HCT116 (cell line): ENCODE measurements at regions not wholly inside any gene's neighbourhood (a gene's known extent, or its start where the extent isn't known, plus 50 kb on each side); places are given as distances from the start of the nearest gene placed in this dataset.

Experiments used
- ATAC-seq: fragments of 200-7000 bp; cut with Tn5 transposase; 2 replicates; pipeline ENCODE4 v1.9.1; 2020; ENCODE audit warnings: mild to moderate bottlenecking, moderate library complexity
- BruUV-seq: library from RNA; stranded (reverse); fragments of 400-500 nt; replicated peaks from 2 replicates; lab custom pipeline; 2021; lab: Mats Ljungman, UMichigan
- CTCF ChIA-PET: fragments of 300-600 bp; sonication (Branson Sonifier 250); formaldehyde crosslinking; loops from one replicate; lab custom pipeline; 2021; ENCODE audit warnings: antibody characterized with exemption; lab: Charles Lee
- POLR2A ChIA-PET: fragments of 300-600, 350-600 bp; sonication (Branson Sonifier 250); formaldehyde crosslinking; loops from one replicate; lab custom pipeline; 2021; ENCODE audit warnings: antibody characterized with exemption; lab: Charles Lee
- RAD21 ChIA-PET, 2 experiments: fragments of 300-600 bp; sonication (Branson Sonifier 250); formaldehyde crosslinking; loops; one replicate each; lab custom pipeline; 2023; ENCODE audit warnings: low total read pairs in 2 of 2; ENCODE audit not compliant: uncharacterized antibody in 2 of 2, unreplicated experiment in 2 of 2, low non-redundant PET in 1 of 2; lab: Charles Lee
- DNase-seq: peaks from one replicate; pipeline ENCODE4 v3.0.0-alpha.2; 2010; ENCODE audit warnings: low read depth, low spot score
- H2AFZ ChIP-seq: fragments of 200-600 bp; shearing (Covaris generic), sonication (generic); 2 replicates; pipeline ENCODE4 v1.6.1; 2017; ENCODE audit warnings: low read depth, mixed run types, mixed read lengths, antibody characterized with exemption, low read length; ENCODE audit not compliant: poor library complexity, severe bottlenecking
- H3K27ac ChIP-seq: 2 replicates; pipeline ENCODE4 v1.5.1; 2012; ENCODE audit warnings: low read depth, low read length
- H3K27me3 ChIP-seq: fragments of 200-600 bp; sonication (generic); 2 replicates; pipeline ENCODE4 v1.6.1; 2016; ENCODE audit warnings: mixed run types, low read length, mixed read lengths; ENCODE audit not compliant: insufficient read depth
- H3K36me3 ChIP-seq, 2 experiments: fragments of 200-500 bp in 1 of 2; fragments of 200-600 bp in 1 of 2; sonication (Bioruptor generic) in 1 of 2; sonication (generic) in 1 of 2; 2 replicates each; pipeline versions ENCODE4 v1.5.1 to v1.6.1; 2014 to 2016; ENCODE audit warnings: low read length in 2 of 2, inconsistent platforms in 1 of 2, mixed read lengths in 1 of 2, mixed run types in 1 of 2; ENCODE audit not compliant: insufficient read depth in 2 of 2, control insufficient read depth in 1 of 2
- H3K4me1 ChIP-seq, 2 experiments: fragments of 200-600 bp in 1 of 2; sonication (generic) in 1 of 2; 2 replicates each; pipeline versions ENCODE4 v1.5.1 to v1.6.1; 2012 to 2017; ENCODE audit warnings: low read length in 2 of 2, inconsistent platforms in 1 of 2, mild to moderate bottlenecking in 1 of 2, mixed read lengths in 1 of 2, mixed run types in 1 of 2, moderate library complexity in 1 of 2; ENCODE audit not compliant: insufficient read depth in 2 of 2, control insufficient read depth in 1 of 2
- H3K4me2 ChIP-seq: fragments of 200-600 bp; sonication (generic); 2 replicates; pipeline ENCODE4 v1.6.1; 2017; ENCODE audit warnings: mixed run types, low read length, mixed read lengths
- H3K4me3 ChIP-seq, 2 experiments: fragments of 200-600 bp in 1 of 2; sonication (generic) in 1 of 2; replicated peaks in 1 of 2; 2 replicates each; pipeline ENCODE4 v1.5.1; 2011 to 2016; ENCODE audit warnings: low read length in 2 of 2, control low read depth in 1 of 2, low read depth in 1 of 2, mild to moderate bottlenecking in 1 of 2, mixed read lengths in 1 of 2, mixed run types in 1 of 2
- H3K79me2 ChIP-seq: fragments of 200-600 bp; sonication (generic); 2 replicates; pipeline ENCODE4 v1.6.1; 2017; ENCODE audit warnings: mild to moderate bottlenecking, mixed run types, low read length, moderate library complexity, mixed read lengths; ENCODE audit not compliant: insufficient read depth
- H3K9ac ChIP-seq: fragments of 200-600 bp; sonication (generic); 2 replicates; pipeline ENCODE4 v1.6.1; 2016; ENCODE audit warnings: low read length, mixed read lengths
- H3K9me2 ChIP-seq: fragments of 200-600 bp; sonication (generic), shearing (Covaris generic); 2 replicates; pipeline ENCODE4 v1.6.1; 2017; ENCODE audit warnings: mixed run types, mild to moderate bottlenecking, moderate library complexity; ENCODE audit not compliant: insufficient read depth
- H3K9me3 ChIP-seq, 2 experiments: fragments of 200-500 bp in 1 of 2; fragments of 200-600 bp in 1 of 2; sonication (Bioruptor generic) in 1 of 2; sonication (generic) in 1 of 2; 2 replicates each; pipeline ENCODE4 v1.6.1; 2014 to 2017; ENCODE audit warnings: low read length in 2 of 2, mixed read lengths in 2 of 2, inconsistent platforms in 1 of 2, low read depth in 1 of 2, mild to moderate bottlenecking in 1 of 2, mixed run types in 1 of 2, moderate library complexity in 1 of 2; ENCODE audit not compliant: control insufficient read depth in 1 of 2, insufficient read depth in 1 of 2
- H4K20me1 ChIP-seq: fragments of 200-600 bp; sonication (generic), shearing (Covaris generic); 2 replicates; pipeline ENCODE4 v1.6.1; 2017; ENCODE audit warnings: mixed run types, mild to moderate bottlenecking, moderate library complexity; ENCODE audit not compliant: insufficient read depth
- CBX3 ChIP-seq: IDR thresholded peaks from 2 replicates; pipeline ENCODE4 v1.6.1; 2012; ENCODE audit warnings: low read depth
- ELF1 ChIP-seq: IDR thresholded peaks from 2 replicates; pipeline ENCODE4 v1.6.1; 2012; ENCODE audit warnings: low read depth, borderline replicate concordance
- FOSL1 ChIP-seq: IDR thresholded peaks from 2 replicates; pipeline ENCODE4 v1.6.1; 2012; ENCODE audit warnings: low read depth
- POLR2A ChIP-seq: IDR thresholded peaks from 2 replicates; pipeline ENCODE4 v1.7.0; 2011; ENCODE audit warnings: borderline replicate concordance; ENCODE audit not compliant: insufficient read depth, insufficient read length; ENCODE audit errors: extremely low read depth
- REST ChIP-seq: IDR thresholded peaks from 2 replicates; pipeline ENCODE4 v1.6.1; 2012; ENCODE audit warnings: low read depth
- SP1 ChIP-seq: IDR thresholded peaks from 2 replicates; pipeline ENCODE4 v1.6.1; 2012; ENCODE audit warnings: low read depth
- intact Hi-C: fragments of 100-400 bp; cut with micrococcal nuclease; formaldehyde crosslinking; loops from 2 replicates; pipeline ENCODE4 v1.10.0; 2022
- TF ChIP-seq, protein P1 (sequence below): IDR thresholded peaks from 2 replicates; pipeline ENCODE4 v1.6.1; 2012
- TF ChIP-seq, protein P2 (sequence below): IDR thresholded peaks from 2 replicates; pipeline ENCODE4 v1.6.1; 2012

DNA sequence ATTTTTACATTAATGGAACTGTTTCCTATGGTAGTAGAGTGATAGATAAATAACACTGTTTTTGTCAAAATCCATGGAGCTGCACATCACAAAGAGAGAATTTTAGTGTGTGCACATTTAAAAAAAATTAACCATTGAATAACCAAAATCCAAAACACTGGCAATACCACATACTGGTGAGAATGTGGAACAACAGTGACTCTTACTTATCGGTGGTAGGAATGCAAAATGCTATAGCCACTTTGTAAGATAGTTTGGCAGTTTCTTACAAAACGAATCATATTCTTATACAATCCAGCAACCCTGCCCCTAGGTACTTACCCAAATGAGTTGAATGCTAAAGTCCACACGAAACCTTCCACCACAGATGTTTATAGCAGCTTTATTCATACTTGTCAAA, 229.6 kb upstream of the GPR101 start:
- POLR2A ChIA-PET = no interaction called here
- H2AFZ ChIP-seq = no peak overlapping the region
- RAD21 ChIA-PET = no interaction called here
- no TSS peak for BruUV-seq
- no peaks in the 10 kb centered on the region for H3K79me2 ChIP-seq
- H3K36me3 ChIP-seq = no peaks in the 10 kb centered on the region
- ATAC-seq = no peak
- H3K27ac ChIP-seq = no peak overlapping the region
- CTCF ChIA-PET = no interaction called here
- no peaks in the 10 kb centered on the region for H3K4me1 ChIP-seq
- no peaks in the 10 kb centered on the region for H3K27me3 ChIP-seq
- no peak overlapping the region for H3K4me2 ChIP-seq
- DNase-seq = no peak
- no peaks in the 10 kb centered on the region for H3K9me2 ChIP-seq
- H3K9ac ChIP-seq = no peak overlapping the region
- H4K20me1 ChIP-seq = no peaks in the 10 kb centered on the region
- intact Hi-C loops = no loop called here
- no peaks in the 10 kb centered on the region for H3K9me3 ChIP-seq
- H3K4me3 ChIP-seq = no peak overlapping the region
- TF ChIP-seq REST = no peak
- TF ChIP-seq POLR2A = no peak
- no peak for TF ChIP-seq ELF1
- TF ChIP-seq FOSL1 = no peak
- TF ChIP-seq SP1 = no peak
- TF ChIP-seq, protein P1, sequence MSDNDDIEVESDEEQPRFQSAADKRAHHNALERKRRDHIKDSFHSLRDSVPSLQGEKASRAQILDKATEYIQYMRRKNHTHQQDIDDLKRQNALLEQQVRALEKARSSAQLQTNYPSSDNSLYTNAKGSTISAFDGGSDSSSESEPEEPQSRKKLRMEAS = no peak
- no peak for TF ChIP-seq CBX3
- TF ChIP-seq, protein P2, sequence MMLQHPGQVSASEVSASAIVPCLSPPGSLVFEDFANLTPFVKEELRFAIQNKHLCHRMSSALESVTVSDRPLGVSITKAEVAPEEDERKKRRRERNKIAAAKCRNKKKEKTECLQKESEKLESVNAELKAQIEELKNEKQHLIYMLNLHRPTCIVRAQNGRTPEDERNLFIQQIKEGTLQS = no peak
- TF ChIP-seq, all 23 proteins: peak for 0
